HG02610 (cell line): ENCODE measurements at regions not wholly inside any gene's neighbourhood (a gene's known extent, or its start where the extent isn't known, plus 50 kb on each side); places are given as distances from the start of the nearest gene placed in this dataset.

Source experiments
- ATAC-seq: cut with Tn5 transposase; IDR thresholded peaks from one replicate; pipeline ENCODE4 v1.9.1; 2021; ENCODE audit warnings: mild to moderate bottlenecking, moderate library complexity; ENCODE audit not compliant: unreplicated experiment

- no peak for ATAC-seq
These were observed 1210.3 kb upstream of the ZEB2 start for GRCh38 chr2:145729993-145730770.

GRCh38 chr2:145729481-145729880 is 1209.6 kb upstream of the ZEB2 start:
- no peak for ATAC-seq

- no peak for ATAC-seq
These were observed 1208.6 kb upstream of the ZEB2 start for GRCh38 chr2:145728511-145728910.

GRCh38 chr2:145725876-145726275 is 1206.0 kb upstream of the ZEB2 start:
- ATAC-seq: no peak

- ATAC-seq: no peak
These were observed 1204.5 kb upstream of the ZEB2 start for GRCh38 chr2:145724311-145724898.

- ATAC-seq: no peak
These were observed 1204.0 kb upstream of the ZEB2 start for GRCh38 chr2:145723872-145724271.

GRCh38 chr2:145721681-145722080 is 1201.8 kb upstream of the ZEB2 start:
- ATAC-seq: no peak

- ATAC-seq: no peak
These were observed 1195.7 kb upstream of the ZEB2 start for GRCh38 chr2:145715601-145716000.

- no peak for ATAC-seq
These were observed 1190.4 kb upstream of the ZEB2 start for GRCh38 chr2:145710303-145710702.

- no peak for ATAC-seq
These were observed 1182.4 kb upstream of the ZEB2 start for GRCh38 chr2:145702305-145702704.

- peak; percentile 86 for ATAC-seq
These were observed 1173.1 kb upstream of the ZEB2 start for GRCh38 chr2:145692971-145693478.

GRCh38 chr2:145691659-145692058 is 1171.7 kb upstream of the ZEB2 start:
- ATAC-seq: no peak

GRCh38 chr2:145690183-145690778 is 1170.4 kb upstream of the ZEB2 start:
- ATAC-seq: no peak

- no peak for ATAC-seq
These were observed 1169.4 kb upstream of the ZEB2 start for GRCh38 chr2:145689277-145689676.

- peak; percentile 52 for ATAC-seq
These were observed 1168.2 kb upstream of the ZEB2 start for GRCh38 chr2:145688156-145688555.

GRCh38 chr2:145687442-145688134 is 1167.7 kb upstream of the ZEB2 start:
- peak; percentile 27 for ATAC-seq

GRCh38 chr2:145685383-145686050 is 1165.6 kb upstream of the ZEB2 start:
- no peak for ATAC-seq

GRCh38 chr2:145682546-145683157 is 1162.7 kb upstream of the ZEB2 start:
- ATAC-seq: no peak

- no peak for ATAC-seq
These were observed 1160.4 kb upstream of the ZEB2 start for GRCh38 chr2:145680276-145680675.

- no peak for ATAC-seq
These were observed 1157.5 kb upstream of the ZEB2 start for GRCh38 chr2:145677371-145677770.
